WTC11 (cell line): ENCODE measurements at regions not wholly inside any gene's neighbourhood (a gene's known extent, or its start where the extent isn't known, plus 50 kb on each side); places are given as distances from the start of the nearest gene placed in this dataset.

Source experiments
- ATAC-seq: fragments of 200-7000 bp; cut with Tn5 transposase; 2 replicates; pipeline ENCODE4 v1.10.0; 2021; ENCODE audit warnings: mild to moderate bottlenecking, moderate library complexity
- CTCF ChIA-PET: fragments of 300-600 bp; sonication (Branson Sonifier 250); formaldehyde crosslinking; loops from one replicate; lab custom pipeline; 2021; ENCODE audit warnings: antibody characterized with exemption; lab: Charles Lee
- POLR2A ChIA-PET: fragments of 350-600 bp; sonication (Branson Sonifier 250); formaldehyde crosslinking; loops from one replicate; lab custom pipeline; 2021; ENCODE audit warnings: antibody characterized with exemption; lab: Charles Lee
- DNase-seq: peaks from one replicate; pipeline ENCODE4 v3.0.0; 2021; ENCODE audit warnings: low spot score
- H3K27ac Mint-ChIP-seq: 2 replicates; pipeline ENCODE4 v1.8.0; 2021; ENCODE audit warnings: mixed read lengths
- H3K27me3 Mint-ChIP-seq: 2 replicates; pipeline ENCODE4 v1.8.0; 2021; ENCODE audit warnings: low read depth, mild to moderate bottlenecking, moderate library complexity, mixed read lengths
- H3K36me3 Mint-ChIP-seq: 2 replicates; pipeline ENCODE4 v1.8.0; 2021; ENCODE audit warnings: mixed read lengths
- H3K4me1 Mint-ChIP-seq: 2 replicates; pipeline ENCODE4 v1.8.0; 2022; ENCODE audit warnings: mixed read lengths
- H3K4me3 Mint-ChIP-seq: 2 replicates; pipeline ENCODE4 v1.8.0; 2021; ENCODE audit warnings: mild to moderate bottlenecking, moderate library complexity, mixed read lengths
- H3K9me3 Mint-ChIP-seq: 2 replicates; pipeline ENCODE4 v1.8.0; 2021; ENCODE audit warnings: mixed read lengths
- CBFB ChIP-seq: sonication (generic); formaldehyde crosslinking; IDR thresholded peaks from 2 replicates; pipeline ENCODE4 v1.8.1; 2022; ENCODE audit warnings: mild to moderate bottlenecking, low read depth, missing genetic modification reagents
- CREB1 ChIP-seq: sonication (generic); formaldehyde crosslinking; IDR thresholded peaks from 2 replicates; pipeline ENCODE4 v1.8.0; 2023; ENCODE audit warnings: mild to moderate bottlenecking, missing genetic modification reagents
- CREM ChIP-seq: sonication (generic); formaldehyde crosslinking; IDR thresholded peaks from 2 replicates; pipeline ENCODE4 v1.8.1; 2022; ENCODE audit warnings: mild to moderate bottlenecking, missing genetic modification reagents, moderate library complexity
- EMX1 ChIP-seq: fragments of 250-450 bp; sonication (Bioruptor Pico); IDR thresholded peaks from 2 replicates; pipeline ENCODE4 v1.8.0; 2021; ENCODE audit warnings: mild to moderate bottlenecking
- FOXK1 ChIP-seq: sonication (generic); formaldehyde crosslinking; IDR thresholded peaks from 2 replicates; pipeline ENCODE4 v1.8.0; 2022; ENCODE audit warnings: mild to moderate bottlenecking, moderate library complexity, missing genetic modification reagents
- MXD4 ChIP-seq: fragments of 250-450 bp; sonication (Bioruptor Pico); IDR thresholded peaks from 2 replicates; pipeline ENCODE4 v1.8.0; 2021; ENCODE audit warnings: mild to moderate bottlenecking, moderate library complexity, borderline replicate concordance
- NR3C1 ChIP-seq: sonication (generic); formaldehyde crosslinking; conservative IDR thresholded peaks from 2 replicates; pipeline ENCODE4 v1.8.1; 2023; ENCODE audit warnings: low read depth, mild to moderate bottlenecking, missing genetic modification reagents
- PRRX2 ChIP-seq: fragments of 250-450 bp; sonication (Bioruptor Pico); IDR thresholded peaks from 2 replicates; pipeline ENCODE4 v1.8.0; 2021; ENCODE audit warnings: mild to moderate bottlenecking
- RELA ChIP-seq: sonication (generic); formaldehyde crosslinking; IDR thresholded peaks from 2 replicates; pipeline ENCODE4 v1.8.1; 2022; ENCODE audit warnings: missing genetic modification reagents, mild to moderate bottlenecking, borderline replicate concordance
- RORB ChIP-seq: fragments of 250-450 bp; sonication (Bioruptor Pico); IDR thresholded peaks from 2 replicates; pipeline ENCODE4 v1.9.0; 2021; ENCODE audit warnings: mild to moderate bottlenecking
- TEAD1 ChIP-seq: sonication (generic); formaldehyde crosslinking; IDR thresholded peaks from 2 replicates; pipeline ENCODE4 v1.8.0; 2022; ENCODE audit warnings: mild to moderate bottlenecking, missing genetic modification reagents
- TEAD4 ChIP-seq: sonication (generic); formaldehyde crosslinking; IDR thresholded peaks from 2 replicates; pipeline ENCODE4 v1.8.0; 2022; ENCODE audit warnings: mild to moderate bottlenecking, missing genetic modification reagents
- ZNF121 ChIP-seq: sonication (generic); formaldehyde crosslinking; IDR thresholded peaks from 2 replicates; pipeline ENCODE4 v1.8.0; 2023; ENCODE audit warnings: missing genetic modification reagents
- TF ChIP-seq, protein P1 (sequence below): sonication (generic); formaldehyde crosslinking; IDR thresholded peaks from 2 replicates; pipeline ENCODE4 v1.8.0; 2023; ENCODE audit warnings: missing genetic modification reagents, mild to moderate bottlenecking, borderline replicate concordance
- TF ChIP-seq, protein P2 (sequence below): sonication (generic); formaldehyde crosslinking; IDR thresholded peaks from 2 replicates; pipeline ENCODE4 v1.8.1; 2022; ENCODE audit warnings: mild to moderate bottlenecking, missing genetic modification reagents, moderate library complexity, borderline replicate concordance
- TF ChIP-seq, protein P3 (sequence below): sonication (generic); formaldehyde crosslinking; IDR thresholded peaks from 2 replicates; pipeline ENCODE4 v1.8.0; 2022; ENCODE audit warnings: mild to moderate bottlenecking, missing genetic modification reagents
- TF ChIP-seq, protein P4 (sequence below): sonication (generic); formaldehyde crosslinking; IDR thresholded peaks from 2 replicates; pipeline ENCODE4 v1.8.0; 2022; ENCODE audit warnings: mild to moderate bottlenecking, missing genetic modification reagents
- TF ChIP-seq, protein P5 (sequence below): sonication (generic); formaldehyde crosslinking; IDR thresholded peaks from 2 replicates; pipeline ENCODE4 v1.8.0; 2022; ENCODE audit warnings: missing genetic modification reagents
- TF ChIP-seq, protein P6 (sequence below): sonication (generic); formaldehyde crosslinking; IDR thresholded peaks from 2 replicates; pipeline ENCODE4 v1.8.1; 2023; ENCODE audit warnings: mild to moderate bottlenecking, missing genetic modification reagents
- TF ChIP-seq, protein P7 (sequence below): fragments of 250-450 bp; sonication (Bioruptor Pico); IDR thresholded peaks from 2 replicates; pipeline ENCODE4 v1.9.0; 2021; ENCODE audit warnings: mild to moderate bottlenecking, borderline replicate concordance

DNA sequence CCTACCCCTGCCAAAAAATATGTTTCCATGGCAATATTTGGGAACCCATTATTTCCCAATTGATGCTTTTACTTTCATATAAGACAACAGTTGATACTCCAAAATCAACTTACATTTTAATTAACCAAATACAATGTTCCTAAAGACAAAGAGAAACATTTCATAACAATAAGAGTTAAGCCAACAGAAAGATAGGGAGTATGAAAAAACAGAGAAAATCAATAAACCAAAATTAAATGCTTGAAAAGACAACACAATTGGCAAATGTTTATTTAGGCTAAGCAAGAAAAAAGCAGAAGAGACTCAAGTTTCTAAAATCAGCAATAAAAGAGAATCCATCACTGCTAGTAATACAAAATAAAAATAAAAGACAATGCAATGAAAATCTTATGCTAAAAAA lies 123.1 kb upstream of the VPREB1 start (continued):
- TF ChIP-seq, protein P1, sequence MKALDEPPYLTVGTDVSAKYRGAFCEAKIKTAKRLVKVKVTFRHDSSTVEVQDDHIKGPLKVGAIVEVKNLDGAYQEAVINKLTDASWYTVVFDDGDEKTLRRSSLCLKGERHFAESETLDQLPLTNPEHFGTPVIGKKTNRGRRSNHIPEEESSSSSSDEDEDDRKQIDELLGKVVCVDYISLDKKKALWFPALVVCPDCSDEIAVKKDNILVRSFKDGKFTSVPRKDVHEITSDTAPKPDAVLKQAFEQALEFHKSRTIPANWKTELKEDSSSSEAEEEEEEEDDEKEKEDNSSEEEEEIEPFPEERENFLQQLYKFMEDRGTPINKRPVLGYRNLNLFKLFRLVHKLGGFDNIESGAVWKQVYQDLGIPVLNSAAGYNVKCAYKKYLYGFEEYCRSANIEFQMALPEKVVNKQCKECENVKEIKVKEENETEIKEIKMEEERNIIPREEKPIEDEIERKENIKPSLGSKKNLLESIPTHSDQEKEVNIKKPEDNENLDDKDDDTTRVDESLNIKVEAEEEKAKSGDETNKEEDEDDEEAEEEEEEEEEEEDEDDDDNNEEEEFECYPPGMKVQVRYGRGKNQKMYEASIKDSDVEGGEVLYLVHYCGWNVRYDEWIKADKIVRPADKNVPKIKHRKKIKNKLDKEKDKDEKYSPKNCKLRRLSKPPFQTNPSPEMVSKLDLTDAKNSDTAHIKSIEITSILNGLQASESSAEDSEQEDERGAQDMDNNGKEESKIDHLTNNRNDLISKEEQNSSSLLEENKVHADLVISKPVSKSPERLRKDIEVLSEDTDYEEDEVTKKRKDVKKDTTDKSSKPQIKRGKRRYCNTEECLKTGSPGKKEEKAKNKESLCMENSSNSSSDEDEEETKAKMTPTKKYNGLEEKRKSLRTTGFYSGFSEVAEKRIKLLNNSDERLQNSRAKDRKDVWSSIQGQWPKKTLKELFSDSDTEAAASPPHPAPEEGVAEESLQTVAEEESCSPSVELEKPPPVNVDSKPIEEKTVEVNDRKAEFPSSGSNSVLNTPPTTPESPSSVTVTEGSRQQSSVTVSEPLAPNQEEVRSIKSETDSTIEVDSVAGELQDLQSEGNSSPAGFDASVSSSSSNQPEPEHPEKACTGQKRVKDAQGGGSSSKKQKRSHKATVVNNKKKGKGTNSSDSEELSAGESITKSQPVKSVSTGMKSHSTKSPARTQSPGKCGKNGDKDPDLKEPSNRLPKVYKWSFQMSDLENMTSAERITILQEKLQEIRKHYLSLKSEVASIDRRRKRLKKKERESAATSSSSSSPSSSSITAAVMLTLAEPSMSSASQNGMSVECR (CRISPR knock-in tag): no peak
- TF ChIP-seq CREM (CRISPR knock-in tag) (no peak), NR3C1 (CRISPR knock-in tag) (no peak), TEAD4 (CRISPR knock-in tag) (no peak), RORB (CRISPR knock-in tag) (no peak), FOXK1 (CRISPR knock-in tag) (no peak)
- TF ChIP-seq, protein P2, sequence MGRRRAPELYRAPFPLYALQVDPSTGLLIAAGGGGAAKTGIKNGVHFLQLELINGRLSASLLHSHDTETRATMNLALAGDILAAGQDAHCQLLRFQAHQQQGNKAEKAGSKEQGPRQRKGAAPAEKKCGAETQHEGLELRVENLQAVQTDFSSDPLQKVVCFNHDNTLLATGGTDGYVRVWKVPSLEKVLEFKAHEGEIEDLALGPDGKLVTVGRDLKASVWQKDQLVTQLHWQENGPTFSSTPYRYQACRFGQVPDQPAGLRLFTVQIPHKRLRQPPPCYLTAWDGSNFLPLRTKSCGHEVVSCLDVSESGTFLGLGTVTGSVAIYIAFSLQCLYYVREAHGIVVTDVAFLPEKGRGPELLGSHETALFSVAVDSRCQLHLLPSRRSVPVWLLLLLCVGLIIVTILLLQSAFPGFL (CRISPR knock-in tag): no peak
- TF ChIP-seq, protein P3, sequence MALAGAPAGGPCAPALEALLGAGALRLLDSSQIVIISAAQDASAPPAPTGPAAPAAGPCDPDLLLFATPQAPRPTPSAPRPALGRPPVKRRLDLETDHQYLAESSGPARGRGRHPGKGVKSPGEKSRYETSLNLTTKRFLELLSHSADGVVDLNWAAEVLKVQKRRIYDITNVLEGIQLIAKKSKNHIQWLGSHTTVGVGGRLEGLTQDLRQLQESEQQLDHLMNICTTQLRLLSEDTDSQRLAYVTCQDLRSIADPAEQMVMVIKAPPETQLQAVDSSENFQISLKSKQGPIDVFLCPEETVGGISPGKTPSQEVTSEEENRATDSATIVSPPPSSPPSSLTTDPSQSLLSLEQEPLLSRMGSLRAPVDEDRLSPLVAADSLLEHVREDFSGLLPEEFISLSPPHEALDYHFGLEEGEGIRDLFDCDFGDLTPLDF (CRISPR knock-in tag): no peak

DNA sequence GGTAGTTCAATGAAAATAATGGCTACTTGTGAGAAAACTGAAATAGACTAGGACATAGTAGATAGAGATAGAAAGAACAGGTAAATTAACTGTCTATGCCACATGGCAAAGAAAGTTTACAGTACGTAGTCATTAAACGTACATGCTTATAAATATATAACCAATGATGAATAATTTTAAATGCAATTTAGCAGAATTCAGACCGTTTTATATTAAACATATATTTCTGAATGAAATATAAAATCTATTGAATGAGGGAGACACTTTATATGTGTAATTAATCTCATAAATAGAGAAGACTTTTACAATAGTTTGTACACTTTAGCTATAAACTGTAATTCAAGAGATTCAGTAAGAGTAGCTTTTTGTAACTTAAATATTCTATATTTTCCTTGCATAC lies 124.4 kb upstream of the VPREB1 start:
- Mint-ChIP-seq H3K4me1 (no peaks in the 10 kb centered on the region), H3K27me3 (peaks cover 83% of the 10 kb centered on the region), H3K9me3 (no peaks in the 10 kb centered on the region), H3K27ac (no peak overlapping the region), H3K36me3 (no peaks in the 10 kb centered on the region), H3K4me3 (no peak overlapping the region)
- no peak for DNase-seq
- POLR2A ChIA-PET: no interaction called here
- CTCF ChIA-PET: interaction anchor here (1.1 to 1.9 kb wide), 4 partner anchors 9 to 223 kb away, joined by 3 to 7 read pairs (median 4); no protein-coding TSS in a partner anchor
- no peak for ATAC-seq
- TF ChIP-seq RELA (no peak), EMX1 (CRISPR knock-in tag) (no peak), PRRX2 (CRISPR knock-in tag) (no peak), ZNF121 (CRISPR knock-in tag) (no peak), NR3C1 (CRISPR knock-in tag) (no peak), FOXK1 (CRISPR knock-in tag) (no peak), CREB1 (CRISPR knock-in tag) (no peak), MXD4 (CRISPR knock-in tag) (no peak), TEAD1 (CRISPR knock-in tag) (no peak), CBFB (CRISPR knock-in tag) (no peak)
- TF ChIP-seq, protein P4, sequence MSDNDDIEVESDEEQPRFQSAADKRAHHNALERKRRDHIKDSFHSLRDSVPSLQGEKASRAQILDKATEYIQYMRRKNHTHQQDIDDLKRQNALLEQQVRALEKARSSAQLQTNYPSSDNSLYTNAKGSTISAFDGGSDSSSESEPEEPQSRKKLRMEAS (CRISPR knock-in tag): no peak
- TF ChIP-seq, protein P5, sequence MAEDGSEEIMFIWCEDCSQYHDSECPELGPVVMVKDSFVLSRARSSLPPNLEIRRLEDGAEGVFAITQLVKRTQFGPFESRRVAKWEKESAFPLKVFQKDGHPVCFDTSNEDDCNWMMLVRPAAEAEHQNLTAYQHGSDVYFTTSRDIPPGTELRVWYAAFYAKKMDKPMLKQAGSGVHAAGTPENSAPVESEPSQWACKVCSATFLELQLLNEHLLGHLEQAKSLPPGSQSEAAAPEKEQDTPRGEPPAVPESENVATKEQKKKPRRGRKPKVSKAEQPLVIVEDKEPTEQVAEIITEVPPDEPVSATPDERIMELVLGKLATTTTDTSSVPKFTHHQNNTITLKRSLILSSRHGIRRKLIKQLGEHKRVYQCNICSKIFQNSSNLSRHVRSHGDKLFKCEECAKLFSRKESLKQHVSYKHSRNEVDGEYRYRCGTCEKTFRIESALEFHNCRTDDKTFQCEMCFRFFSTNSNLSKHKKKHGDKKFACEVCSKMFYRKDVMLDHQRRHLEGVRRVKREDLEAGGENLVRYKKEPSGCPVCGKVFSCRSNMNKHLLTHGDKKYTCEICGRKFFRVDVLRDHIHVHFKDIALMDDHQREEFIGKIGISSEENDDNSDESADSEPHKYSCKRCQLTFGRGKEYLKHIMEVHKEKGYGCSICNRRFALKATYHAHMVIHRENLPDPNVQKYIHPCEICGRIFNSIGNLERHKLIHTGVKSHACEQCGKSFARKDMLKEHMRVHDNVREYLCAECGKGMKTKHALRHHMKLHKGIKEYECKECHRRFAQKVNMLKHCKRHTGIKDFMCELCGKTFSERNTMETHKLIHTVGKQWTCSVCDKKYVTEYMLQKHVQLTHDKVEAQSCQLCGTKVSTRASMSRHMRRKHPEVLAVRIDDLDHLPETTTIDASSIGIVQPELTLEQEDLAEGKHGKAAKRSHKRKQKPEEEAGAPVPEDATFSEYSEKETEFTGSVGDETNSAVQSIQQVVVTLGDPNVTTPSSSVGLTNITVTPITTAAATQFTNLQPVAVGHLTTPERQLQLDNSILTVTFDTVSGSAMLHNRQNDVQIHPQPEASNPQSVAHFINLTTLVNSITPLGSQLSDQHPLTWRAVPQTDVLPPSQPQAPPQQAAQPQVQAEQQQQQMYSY (CRISPR knock-in tag): no peak
- TF ChIP-seq, protein P6, sequence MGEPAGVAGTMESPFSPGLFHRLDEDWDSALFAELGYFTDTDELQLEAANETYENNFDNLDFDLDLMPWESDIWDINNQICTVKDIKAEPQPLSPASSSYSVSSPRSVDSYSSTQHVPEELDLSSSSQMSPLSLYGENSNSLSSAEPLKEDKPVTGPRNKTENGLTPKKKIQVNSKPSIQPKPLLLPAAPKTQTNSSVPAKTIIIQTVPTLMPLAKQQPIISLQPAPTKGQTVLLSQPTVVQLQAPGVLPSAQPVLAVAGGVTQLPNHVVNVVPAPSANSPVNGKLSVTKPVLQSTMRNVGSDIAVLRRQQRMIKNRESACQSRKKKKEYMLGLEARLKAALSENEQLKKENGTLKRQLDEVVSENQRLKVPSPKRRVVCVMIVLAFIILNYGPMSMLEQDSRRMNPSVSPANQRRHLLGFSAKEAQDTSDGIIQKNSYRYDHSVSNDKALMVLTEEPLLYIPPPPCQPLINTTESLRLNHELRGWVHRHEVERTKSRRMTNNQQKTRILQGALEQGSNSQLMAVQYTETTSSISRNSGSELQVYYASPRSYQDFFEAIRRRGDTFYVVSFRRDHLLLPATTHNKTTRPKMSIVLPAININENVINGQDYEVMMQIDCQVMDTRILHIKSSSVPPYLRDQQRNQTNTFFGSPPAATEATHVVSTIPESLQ (CRISPR knock-in tag): no peak
- TF ChIP-seq, protein P7, sequence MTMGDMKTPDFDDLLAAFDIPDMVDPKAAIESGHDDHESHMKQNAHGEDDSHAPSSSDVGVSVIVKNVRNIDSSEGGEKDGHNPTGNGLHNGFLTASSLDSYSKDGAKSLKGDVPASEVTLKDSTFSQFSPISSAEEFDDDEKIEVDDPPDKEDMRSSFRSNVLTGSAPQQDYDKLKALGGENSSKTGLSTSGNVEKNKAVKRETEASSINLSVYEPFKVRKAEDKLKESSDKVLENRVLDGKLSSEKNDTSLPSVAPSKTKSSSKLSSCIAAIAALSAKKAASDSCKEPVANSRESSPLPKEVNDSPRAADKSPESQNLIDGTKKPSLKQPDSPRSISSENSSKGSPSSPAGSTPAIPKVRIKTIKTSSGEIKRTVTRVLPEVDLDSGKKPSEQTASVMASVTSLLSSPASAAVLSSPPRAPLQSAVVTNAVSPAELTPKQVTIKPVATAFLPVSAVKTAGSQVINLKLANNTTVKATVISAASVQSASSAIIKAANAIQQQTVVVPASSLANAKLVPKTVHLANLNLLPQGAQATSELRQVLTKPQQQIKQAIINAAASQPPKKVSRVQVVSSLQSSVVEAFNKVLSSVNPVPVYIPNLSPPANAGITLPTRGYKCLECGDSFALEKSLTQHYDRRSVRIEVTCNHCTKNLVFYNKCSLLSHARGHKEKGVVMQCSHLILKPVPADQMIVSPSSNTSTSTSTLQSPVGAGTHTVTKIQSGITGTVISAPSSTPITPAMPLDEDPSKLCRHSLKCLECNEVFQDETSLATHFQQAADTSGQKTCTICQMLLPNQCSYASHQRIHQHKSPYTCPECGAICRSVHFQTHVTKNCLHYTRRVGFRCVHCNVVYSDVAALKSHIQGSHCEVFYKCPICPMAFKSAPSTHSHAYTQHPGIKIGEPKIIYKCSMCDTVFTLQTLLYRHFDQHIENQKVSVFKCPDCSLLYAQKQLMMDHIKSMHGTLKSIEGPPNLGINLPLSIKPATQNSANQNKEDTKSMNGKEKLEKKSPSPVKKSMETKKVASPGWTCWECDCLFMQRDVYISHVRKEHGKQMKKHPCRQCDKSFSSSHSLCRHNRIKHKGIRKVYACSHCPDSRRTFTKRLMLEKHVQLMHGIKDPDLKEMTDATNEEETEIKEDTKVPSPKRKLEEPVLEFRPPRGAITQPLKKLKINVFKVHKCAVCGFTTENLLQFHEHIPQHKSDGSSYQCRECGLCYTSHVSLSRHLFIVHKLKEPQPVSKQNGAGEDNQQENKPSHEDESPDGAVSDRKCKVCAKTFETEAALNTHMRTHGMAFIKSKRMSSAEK (CRISPR knock-in tag): no peak
